Endothelial cell of umbilical vein (primary cell): ENCODE measurements at regions not wholly inside any gene's neighbourhood (a gene's known extent, or its start where the extent isn't known, plus 50 kb on each side); places are given as distances from the start of the nearest gene placed in this dataset.

Source experiments
- BruUV-seq: library from RNA; stranded (reverse); fragments of 400-500 nt; replicated peaks from 2 replicates; lab custom pipeline; 2021; lab: Mats Ljungman, UMichigan
- CTCF ChIA-PET: fragments of 300-600, 350-600 bp; sonication (Branson Sonifier 250); formaldehyde crosslinking; loops from one replicate; lab custom pipeline; 2021; ENCODE audit warnings: antibody characterized with exemption, inconsistent platforms; lab: Charles Lee
- POLR2A ChIA-PET: fragments of 300-600, 350-600 bp; sonication (Branson Sonifier 250); formaldehyde crosslinking; loops from one replicate; lab custom pipeline; 2021; ENCODE audit warnings: antibody characterized with exemption, inconsistent platforms; lab: Charles Lee
- DNase-seq: peaks from one replicate; pipeline ENCODE4 v3.0.0-alpha.2; 2011; ENCODE audit warnings: low read depth, low spot score
- FAIRE-seq: peaks from 2 replicates; lab custom pipeline; 2011; peaks lifted over from hg19 to GRCh38; lab: Jason Lieb, UNC
- H2AFZ ChIP-seq: 2 replicates; pipeline ENCODE4 v1.6.0; 2012; ENCODE audit warnings: low read depth, low read length, control low read depth, inconsistent platforms
- H3K27ac ChIP-seq: 2 replicates; pipeline ENCODE4 v1.5.1; 2011; ENCODE audit warnings: low read depth, mild to moderate bottlenecking, control low read depth, low read length, moderate library complexity; ENCODE audit not compliant: insufficient read depth
- H3K27me3 ChIP-seq, 2 experiments: 2 replicates each; pipeline versions ENCODE4 v1.6.0 to v1.6.1; 2011; ENCODE audit warnings: low read length in 2 of 2, mixed read lengths in 1 of 2; ENCODE audit not compliant: control insufficient read depth in 2 of 2, insufficient read depth in 2 of 2
- H3K36me3 ChIP-seq, 2 experiments: 2 replicates in 1 of 2; 3 replicates in 1 of 2; pipeline ENCODE4 v1.5.1; 2011; ENCODE audit warnings: low read length in 2 of 2, mild to moderate bottlenecking in 1 of 2, moderate library complexity in 1 of 2; ENCODE audit not compliant: control insufficient read depth in 2 of 2, insufficient read depth in 2 of 2; ENCODE audit errors: extremely low read depth in 1 of 2
- H3K4me1 ChIP-seq: 3 replicates; pipeline ENCODE4 v1.5.1; 2011; ENCODE audit warnings: mild to moderate bottlenecking, low read length; ENCODE audit not compliant: control insufficient read depth, insufficient read depth; ENCODE audit errors: extremely low read depth
- H3K4me2 ChIP-seq: 2 replicates; pipeline ENCODE4 v1.6.1; 2011; ENCODE audit warnings: low read length, control low read depth, mixed read lengths; ENCODE audit not compliant: insufficient read depth
- H3K4me3 ChIP-seq, 3 experiments: fragments of 200-600 bp in 1 of 3; sonication (generic), shearing (Covaris generic) in 1 of 3; replicated peaks in 1 of 3; 2 replicates each; pipeline ENCODE4 v1.5.1; 2011 to 2016; ENCODE audit warnings: control low read depth in 3 of 3, low read length in 3 of 3, mild to moderate bottlenecking in 2 of 3, inconsistent platforms in 1 of 3, low read depth in 1 of 3, moderate library complexity in 1 of 3; ENCODE audit not compliant: insufficient read depth in 1 of 3
- H3K79me2 ChIP-seq: 2 replicates; pipeline ENCODE4 v1.6.0; 2012; ENCODE audit warnings: low read length, inconsistent platforms; ENCODE audit not compliant: control insufficient read depth, insufficient read depth
- H3K9ac ChIP-seq: replicated peaks from 2 replicates; pipeline ENCODE3; 2011; ENCODE audit warnings: low read length, control low read depth; ENCODE audit not compliant: insufficient read depth; ENCODE audit errors: extremely low read depth
- H3K9me1 ChIP-seq: replicated peaks from 3 replicates; pipeline ENCODE4 v1.6.0; 2011; ENCODE audit warnings: mild to moderate bottlenecking, low read length; ENCODE audit not compliant: control insufficient read depth, insufficient read depth; ENCODE audit errors: extremely low read depth
- H3K9me3 ChIP-seq: replicated peaks from 2 replicates; pipeline ENCODE4 v1.5.1; 2012; ENCODE audit warnings: low read length, inconsistent platforms; ENCODE audit not compliant: control insufficient read depth, insufficient read depth
- H4K20me1 ChIP-seq: replicated peaks from 2 replicates; pipeline ENCODE3; 2011; ENCODE audit warnings: mild to moderate bottlenecking, low read length; ENCODE audit not compliant: control insufficient read depth, insufficient read depth; ENCODE audit errors: extremely low read depth
- EZH2 ChIP-seq: IDR thresholded peaks from 2 replicates; pipeline ENCODE4 v1.6.1; 2012; ENCODE audit warnings: borderline replicate concordance, low read depth, mild to moderate bottlenecking, moderate library complexity, low read length, inconsistent platforms; ENCODE audit not compliant: severe bottlenecking
- FOS ChIP-seq: IDR thresholded peaks from 2 replicates; pipeline ENCODE4 v1.6.1; 2011; ENCODE audit warnings: mild to moderate bottlenecking, low read length, moderate library complexity, borderline replicate concordance; ENCODE audit not compliant: insufficient read depth
- GATA2 ChIP-seq: IDR thresholded peaks from 2 replicates; pipeline ENCODE4 v1.7.0; 2011; ENCODE audit warnings: low read depth, mild to moderate bottlenecking, moderate library complexity, mixed read lengths, low read length; ENCODE audit not compliant: insufficient read length, insufficient read depth
- JUN ChIP-seq: IDR thresholded peaks from 2 replicates; pipeline ENCODE4 v1.6.1; 2011; ENCODE audit warnings: borderline replicate concordance, low read depth; ENCODE audit not compliant: insufficient read length, insufficient read depth
- MAX ChIP-seq: IDR thresholded peaks from 2 replicates; pipeline ENCODE4 v1.6.1; 2011; ENCODE audit not compliant: insufficient read depth, insufficient read length
- MYC ChIP-seq: IDR thresholded peaks from one replicate; pipeline ENCODE4 v1.6.1; 2011; ENCODE audit warnings: mild to moderate bottlenecking, low read depth, low read length
- POLR2A ChIP-seq: IDR thresholded peaks from 2 replicates; pipeline ENCODE4 v1.6.1; 2012; ENCODE audit warnings: low read depth, mild to moderate bottlenecking, control low read depth, low read length
- POLR2AphosphoS5 ChIP-seq: IDR thresholded peaks from 2 replicates; pipeline ENCODE4 v1.6.1; 2012; ENCODE audit warnings: low read depth, mild to moderate bottlenecking, control low read depth, low read length, moderate library complexity; ENCODE audit not compliant: insufficient read depth
- dilution Hi-C: fragments of 300-500 bp; cut with MboI; formaldehyde crosslinking; loops from one replicate; pipeline ENCODE4 v1.15.0; 2019; ENCODE audit warnings: low sequenced_read_pairs; ENCODE audit not compliant: extremely low pct_ligation_motif_present
- intact Hi-C: fragments of 100-400 bp; cut with micrococcal nuclease; formaldehyde crosslinking; loops from one replicate; pipeline ENCODE4 v1.10.0; 2022
- TF ChIP-seq, protein P1 (sequence below), 2 donors: IDR thresholded peaks; 1 replicate in 1 of 2; 2 replicates in 1 of 2; pipeline ENCODE4 v1.5.1; 2011; ENCODE audit warnings: low read length in 2 of 2, mild to moderate bottlenecking in 2 of 2, moderate library complexity in 2 of 2, control low read depth in 1 of 2, inconsistent platforms in 1 of 2, low read depth in 1 of 2; ENCODE audit not compliant: insufficient read depth in 1 of 2; ENCODE audit errors: extremely low read depth in 1 of 2

DNA sequence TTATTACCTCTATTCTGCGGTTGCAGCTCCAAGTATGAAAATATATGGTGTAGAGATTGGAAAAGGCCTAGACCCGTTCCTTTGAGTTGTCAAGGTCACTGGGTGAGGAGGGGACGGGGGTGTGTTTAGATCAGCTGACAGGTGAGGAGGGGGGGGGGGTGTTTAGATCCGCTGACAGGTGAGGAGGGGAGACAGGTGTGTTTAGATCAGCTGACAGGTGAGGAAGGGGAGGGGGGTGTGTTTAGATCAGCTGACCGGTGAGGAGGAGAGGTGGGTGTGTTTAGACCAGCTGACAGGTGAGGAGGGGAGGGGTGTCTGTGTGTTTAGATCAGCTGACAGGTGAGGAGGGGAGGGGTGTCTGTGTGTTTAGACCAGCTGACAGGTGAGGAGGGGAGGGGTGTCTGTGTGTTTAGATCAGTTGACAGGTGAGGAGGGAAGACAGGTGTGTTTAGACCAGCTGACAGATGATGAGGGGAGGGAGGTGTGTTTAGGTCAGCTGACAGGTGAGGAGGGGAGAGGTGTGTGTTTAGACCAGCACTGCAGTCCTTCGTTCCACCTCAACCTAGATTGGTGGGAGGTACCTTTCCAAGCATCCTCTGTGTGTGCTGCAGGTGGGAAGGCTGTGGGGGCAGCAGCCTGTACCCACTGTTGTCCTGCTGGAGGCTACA, 655.0 kb upstream of the ADARB2 start:
- CTCF ChIA-PET: interaction anchor here (0.7 kb wide), 1 partner anchor 1282 kb away, joined by 3 read pairs; no protein-coding TSS in a partner anchor

More for the DNA sequence above, 655.0 kb upstream of the ADARB2 start:
- TF ChIP-seq GATA2: no peak
- no peak for TF ChIP-seq EZH2
- no peak for TF ChIP-seq FOS
- no peak for TF ChIP-seq POLR2AphosphoS5
- no peak for TF ChIP-seq MYC
- TF ChIP-seq POLR2A: no peak
- no peak for TF ChIP-seq MAX
- TF ChIP-seq, protein P1, sequence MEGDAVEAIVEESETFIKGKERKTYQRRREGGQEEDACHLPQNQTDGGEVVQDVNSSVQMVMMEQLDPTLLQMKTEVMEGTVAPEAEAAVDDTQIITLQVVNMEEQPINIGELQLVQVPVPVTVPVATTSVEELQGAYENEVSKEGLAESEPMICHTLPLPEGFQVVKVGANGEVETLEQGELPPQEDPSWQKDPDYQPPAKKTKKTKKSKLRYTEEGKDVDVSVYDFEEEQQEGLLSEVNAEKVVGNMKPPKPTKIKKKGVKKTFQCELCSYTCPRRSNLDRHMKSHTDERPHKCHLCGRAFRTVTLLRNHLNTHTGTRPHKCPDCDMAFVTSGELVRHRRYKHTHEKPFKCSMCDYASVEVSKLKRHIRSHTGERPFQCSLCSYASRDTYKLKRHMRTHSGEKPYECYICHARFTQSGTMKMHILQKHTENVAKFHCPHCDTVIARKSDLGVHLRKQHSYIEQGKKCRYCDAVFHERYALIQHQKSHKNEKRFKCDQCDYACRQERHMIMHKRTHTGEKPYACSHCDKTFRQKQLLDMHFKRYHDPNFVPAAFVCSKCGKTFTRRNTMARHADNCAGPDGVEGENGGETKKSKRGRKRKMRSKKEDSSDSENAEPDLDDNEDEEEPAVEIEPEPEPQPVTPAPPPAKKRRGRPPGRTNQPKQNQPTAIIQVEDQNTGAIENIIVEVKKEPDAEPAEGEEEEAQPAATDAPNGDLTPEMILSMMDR (IDR thresholded peaks at IDR 0.05; ENCODE audit: extremely low read depth in 1 of 2, insufficient read depth in 1 of 2, low read depth in 1 of 2, low read length in 2 of 2): no peak
- TF ChIP-seq JUN: no peak
- Histone ChIP-seq H3K79me2 (no peaks in the 10 kb centered on the region), H4K20me1 (no peaks in the 10 kb centered on the region), H3K36me3 (no peaks in the 10 kb centered on the region), H3K4me3 (no peak overlapping the region), H3K9me1 (no peaks in the 10 kb centered on the region), H2AFZ (no peak overlapping the region), H3K27me3 (no peaks in the 10 kb centered on the region), H3K9me3 (peaks cover 2% of the 10 kb centered on the region), H3K4me2 (no peak overlapping the region), H3K9ac (no peak overlapping the region), H3K4me1 (no peaks in the 10 kb centered on the region), H3K27ac (no peak overlapping the region)
- DNase-seq: no peak
- dilution Hi-C loops (no loop called here), intact Hi-C loops (no loop called here)
- POLR2A ChIA-PET: no interaction called here
- no TSS peak for BruUV-seq
- FAIRE-seq: no peak
